ENCODE measurements at regions not wholly inside any gene's neighbourhood (a gene's known extent, or its start where the extent isn't known, plus 50 kb on each side); places are given as distances from the start of the nearest gene placed in this dataset.

- TF ChIP-seq EZH2 (IDR thresholded peaks at IDR 0.05; ENCODE audit: borderline replicate concordance, low read depth, low read length, poor library complexity, severe bottlenecking) (no peak), CTCF (conservative IDR thresholded peaks at IDR 0.05; ENCODE audit: low read depth, low read length) (no peak)
These were observed 1346.4 kb downstream of the EFNA5 start for GRCh38 chr5:106324356-106324755.

All from A673 (cell line).